ENCODE measurements at regions not wholly inside any gene's neighbourhood (a gene's known extent, or its start where the extent isn't known, plus 50 kb on each side); places are given as distances from the start of the nearest gene placed in this dataset.

DNA sequence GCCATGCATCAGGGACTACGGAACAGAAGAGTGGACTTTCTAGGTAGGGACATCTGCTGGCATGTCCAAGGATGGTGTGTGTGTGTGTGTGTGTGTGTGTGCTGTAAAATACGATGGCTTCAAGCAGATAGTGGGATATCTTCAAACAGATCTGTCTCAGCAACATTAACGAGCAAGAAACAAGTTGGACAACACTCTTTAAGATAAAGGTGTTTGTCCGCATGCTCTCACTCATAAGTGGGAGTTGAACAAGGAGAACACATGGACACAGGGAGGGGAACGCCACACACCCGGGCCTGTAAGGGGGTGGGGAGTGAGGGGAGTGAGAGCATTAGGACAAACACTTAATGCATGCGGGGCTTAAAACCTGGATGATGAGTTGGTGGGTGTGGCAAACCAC is 89.8 kb upstream of the AKR1E2 start (continued):
- TF ChIP-seq STAT6 (CRISPR knock-in tag; IDR thresholded peaks at IDR 0.05) (no peak), BDP1 (IDR thresholded peaks at IDR 0.05; ENCODE audit: insufficient read depth, insufficient read length) (no peak), MITF (IDR thresholded peaks at IDR 0.05) (no peak), MEF2D (tag; conservative IDR thresholded peaks at IDR 0.05; ENCODE audit: low read depth) (no peak), THRAP3 (IDR thresholded peaks at IDR 0.05; ENCODE audit: borderline replicate concordance) (no peak), SAFB2 (IDR thresholded peaks at IDR 0.05; ENCODE audit: borderline replicate concordance, low read depth, low read length, severe bottlenecking) (no peak), ZNF449 (CRISPR knock-in tag; IDR thresholded peaks at IDR 0.05) (no peak), SIN3B (IDR thresholded peaks at IDR 0.05; ENCODE audit: low read depth) (no peak)
- TF ChIP-seq, protein P1, sequence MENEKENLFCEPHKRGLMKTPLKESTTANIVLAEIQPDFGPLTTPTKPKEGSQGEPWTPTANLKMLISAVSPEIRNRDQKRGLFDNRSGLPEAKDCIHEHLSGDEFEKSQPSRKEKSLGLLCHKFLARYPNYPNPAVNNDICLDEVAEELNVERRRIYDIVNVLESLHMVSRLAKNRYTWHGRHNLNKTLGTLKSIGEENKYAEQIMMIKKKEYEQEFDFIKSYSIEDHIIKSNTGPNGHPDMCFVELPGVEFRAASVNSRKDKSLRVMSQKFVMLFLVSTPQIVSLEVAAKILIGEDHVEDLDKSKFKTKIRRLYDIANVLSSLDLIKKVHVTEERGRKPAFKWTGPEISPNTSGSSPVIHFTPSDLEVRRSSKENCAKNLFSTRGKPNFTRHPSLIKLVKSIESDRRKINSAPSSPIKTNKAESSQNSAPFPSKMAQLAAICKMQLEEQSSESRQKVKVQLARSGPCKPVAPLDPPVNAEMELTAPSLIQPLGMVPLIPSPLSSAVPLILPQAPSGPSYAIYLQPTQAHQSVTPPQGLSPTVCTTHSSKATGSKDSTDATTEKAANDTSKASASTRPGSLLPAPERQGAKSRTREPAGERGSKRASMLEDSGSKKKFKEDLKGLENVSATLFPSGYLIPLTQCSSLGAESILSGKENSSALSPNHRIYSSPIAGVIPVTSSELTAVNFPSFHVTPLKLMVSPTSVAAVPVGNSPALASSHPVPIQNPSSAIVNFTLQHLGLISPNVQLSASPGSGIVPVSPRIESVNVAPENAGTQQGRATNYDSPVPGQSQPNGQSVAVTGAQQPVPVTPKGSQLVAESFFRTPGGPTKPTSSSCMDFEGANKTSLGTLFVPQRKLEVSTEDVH (IDR thresholded peaks at IDR 0.05; ENCODE audit: low read depth, partially characterized antibody), result no peak

All from K562 (cell line).